OCI-LY1 (cell line): ENCODE measurements at regions not wholly inside any gene's neighbourhood (a gene's known extent, or its start where the extent isn't known, plus 50 kb on each side); places are given as distances from the start of the nearest gene placed in this dataset.

Source experiments
- H2AFZ ChIP-seq: fragments of 200-600 bp; sonication (generic), shearing (Covaris generic); 2 replicates; pipeline ENCODE4 v1.6.0; 2014; ENCODE audit warnings: antibody characterized with exemption, mild to moderate bottlenecking, low read length
- H3F3A ChIP-seq: fragments of 200-600 bp; sonication (generic), shearing (Covaris generic); 2 replicates; pipeline ENCODE4 v1.6.0; 2014; ENCODE audit warnings: mild to moderate bottlenecking, antibody characterized with exemption, low read length, moderate library complexity; ENCODE audit not compliant: insufficient read depth
- H3K27ac ChIP-seq: fragments of 200-600 bp; sonication (generic); 2 replicates; pipeline ENCODE4 v1.5.1; 2014; ENCODE audit warnings: low read length, mixed run types, mild to moderate bottlenecking, low read depth; ENCODE audit not compliant: poor library complexity, severe bottlenecking
- H3K27me3 ChIP-seq: fragments of 200-600 bp; sonication (generic); 2 replicates; pipeline ENCODE4 v1.6.0; 2014; ENCODE audit warnings: antibody characterized with exemption, mild to moderate bottlenecking, low read length, moderate library complexity; ENCODE audit not compliant: insufficient read depth
- H3K36me3 ChIP-seq: fragments of 200-600 bp; sonication (generic); 2 replicates; pipeline ENCODE4 v1.6.1; 2014; ENCODE audit warnings: mild to moderate bottlenecking, antibody characterized with exemption, low read length, moderate library complexity, mixed read lengths; ENCODE audit not compliant: insufficient read depth
- H3K4me1 ChIP-seq: fragments of 200-600 bp; sonication (generic); 2 replicates; pipeline ENCODE4 v1.5.1; 2014; ENCODE audit warnings: mild to moderate bottlenecking, low read length, moderate library complexity; ENCODE audit not compliant: insufficient read depth, severe bottlenecking
- H3K4me2 ChIP-seq: fragments of 200-600 bp; sonication (generic), shearing (Covaris generic); 2 replicates; pipeline ENCODE4 v1.6.1; 2014; ENCODE audit warnings: low read length
- H3K4me3 ChIP-seq: fragments of 200-600 bp; sonication (generic); 2 replicates; pipeline ENCODE4 v1.5.1; 2014; ENCODE audit warnings: low read length, low read depth, mild to moderate bottlenecking, mixed read lengths; ENCODE audit not compliant: poor library complexity, severe bottlenecking
- H3K79me2 ChIP-seq: fragments of 200-600 bp; shearing (Covaris generic); 2 replicates; pipeline ENCODE4 v1.6.1; 2016; ENCODE audit warnings: mixed run types, low read length, mixed read lengths; ENCODE audit not compliant: insufficient read depth
- H3K9ac ChIP-seq: fragments of 200-600 bp; sonication (generic), shearing (Covaris generic); 2 replicates; pipeline ENCODE4 v1.6.1; 2014; ENCODE audit warnings: mild to moderate bottlenecking, low read length, mixed read lengths
- H3K9me2 ChIP-seq: fragments of 200-600 bp; sonication (generic), shearing (Covaris generic); 2 replicates; pipeline ENCODE4 v1.6.1; 2014; ENCODE audit warnings: low read depth, mild to moderate bottlenecking, low read length, mixed read lengths
- H3K9me3 ChIP-seq: fragments of 200-600 bp; shearing (Covaris generic); 2 replicates; pipeline ENCODE4 v1.6.1; 2014; ENCODE audit warnings: low read length, mixed read lengths
- H4K20me1 ChIP-seq: fragments of 200-600 bp; sonication (generic), shearing (Covaris generic); 2 replicates; pipeline ENCODE4 v1.6.0; 2016; ENCODE audit warnings: mild to moderate bottlenecking, low read length; ENCODE audit not compliant: insufficient read depth
- EZH2 ChIP-seq: fragments of 200-600 bp; sonication (generic), shearing (Covaris generic); IDR thresholded peaks from 2 replicates; pipeline ENCODE4 v1.8.0; 2017; ENCODE audit warnings: borderline replicate concordance, mixed run types, mild to moderate bottlenecking, antibody characterized with exemption, low read length, moderate library complexity, mixed read lengths
- TF ChIP-seq, protein P1 (sequence below): fragments of 200-600 bp; sonication (generic), shearing (Covaris generic); IDR thresholded peaks from 2 replicates; pipeline ENCODE4 v1.5.1; 2017; ENCODE audit warnings: mild to moderate bottlenecking, antibody characterized with exemption, low read length, moderate library complexity, mixed read lengths

- Histone ChIP-seq H2AFZ (no peak overlapping the region), H4K20me1 (no peaks in the 10 kb centered on the region), H3F3A (no peaks in the 10 kb centered on the region), H3K9ac (no peak overlapping the region), H3K9me2 (no peaks in the 10 kb centered on the region), H3K27ac (no peak overlapping the region), H3K4me3 (no peak overlapping the region), H3K79me2 (no peaks in the 10 kb centered on the region), H3K36me3 (no peaks in the 10 kb centered on the region), H3K4me1 (no peaks in the 10 kb centered on the region), H3K9me3 (no peaks in the 10 kb centered on the region), H3K4me2 (no peak overlapping the region), H3K27me3 (no peaks in the 10 kb centered on the region)
- TF ChIP-seq, protein P1, sequence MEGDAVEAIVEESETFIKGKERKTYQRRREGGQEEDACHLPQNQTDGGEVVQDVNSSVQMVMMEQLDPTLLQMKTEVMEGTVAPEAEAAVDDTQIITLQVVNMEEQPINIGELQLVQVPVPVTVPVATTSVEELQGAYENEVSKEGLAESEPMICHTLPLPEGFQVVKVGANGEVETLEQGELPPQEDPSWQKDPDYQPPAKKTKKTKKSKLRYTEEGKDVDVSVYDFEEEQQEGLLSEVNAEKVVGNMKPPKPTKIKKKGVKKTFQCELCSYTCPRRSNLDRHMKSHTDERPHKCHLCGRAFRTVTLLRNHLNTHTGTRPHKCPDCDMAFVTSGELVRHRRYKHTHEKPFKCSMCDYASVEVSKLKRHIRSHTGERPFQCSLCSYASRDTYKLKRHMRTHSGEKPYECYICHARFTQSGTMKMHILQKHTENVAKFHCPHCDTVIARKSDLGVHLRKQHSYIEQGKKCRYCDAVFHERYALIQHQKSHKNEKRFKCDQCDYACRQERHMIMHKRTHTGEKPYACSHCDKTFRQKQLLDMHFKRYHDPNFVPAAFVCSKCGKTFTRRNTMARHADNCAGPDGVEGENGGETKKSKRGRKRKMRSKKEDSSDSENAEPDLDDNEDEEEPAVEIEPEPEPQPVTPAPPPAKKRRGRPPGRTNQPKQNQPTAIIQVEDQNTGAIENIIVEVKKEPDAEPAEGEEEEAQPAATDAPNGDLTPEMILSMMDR: no peak
- TF ChIP-seq EZH2: no peak
Observed at GRCh38 chr13:61812286-61812685, 396.6 kb upstream of the PCDH20 start.

DNA sequence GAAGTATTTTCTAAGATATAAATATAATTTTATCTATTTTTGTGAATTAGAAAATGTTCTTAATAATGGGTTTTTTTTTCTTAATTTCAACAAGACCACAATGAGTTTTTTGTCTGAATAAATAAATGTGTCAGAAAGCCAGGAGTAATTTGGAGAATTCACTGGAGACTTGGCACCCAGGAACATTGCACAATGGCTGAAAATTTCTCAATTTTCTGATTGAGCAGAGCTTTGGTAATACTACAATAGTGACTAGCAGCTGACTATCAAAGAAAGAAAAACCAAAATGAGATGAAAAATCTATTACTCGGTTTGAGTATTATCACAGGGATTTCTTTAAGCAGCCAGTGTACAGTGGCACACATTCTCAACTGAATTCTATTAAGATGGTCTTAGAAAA lies 394.4 kb upstream of the PCDH20 start:
- H2AFZ ChIP-seq: no peak overlapping the region
- H3K4me3 ChIP-seq: no peak overlapping the region
- H3K27me3 ChIP-seq: no peaks in the 10 kb centered on the region
- no peak overlapping the region for H3K27ac ChIP-seq
- no peaks in the 10 kb centered on the region for H3K4me1 ChIP-seq
- no peaks in the 10 kb centered on the region for H3K36me3 ChIP-seq
- H3F3A ChIP-seq: no peaks in the 10 kb centered on the region
- no peaks in the 10 kb centered on the region for H4K20me1 ChIP-seq
- no peak overlapping the region for H3K9ac ChIP-seq
- no peak overlapping the region for H3K4me2 ChIP-seq
- no peak for TF ChIP-seq EZH2
- TF ChIP-seq, protein P1: no peak
- H3K9me2 ChIP-seq: no peaks in the 10 kb centered on the region
- no peaks in the 10 kb centered on the region for H3K9me3 ChIP-seq
- H3K79me2 ChIP-seq: no peaks in the 10 kb centered on the region

GRCh38 chr13:61797397-61797796 lies 381.7 kb upstream of the PCDH20 start:
- no peaks in the 10 kb centered on the region for H3K79me2 ChIP-seq
- H3K4me1 ChIP-seq: no peaks in the 10 kb centered on the region
- no peaks in the 10 kb centered on the region for H3F3A ChIP-seq
- no peaks in the 10 kb centered on the region for H3K9me3 ChIP-seq
- no peak overlapping the region for H3K9ac ChIP-seq
- TF ChIP-seq EZH2: no peak
- TF ChIP-seq, protein P1: no peak
- H3K9me2 ChIP-seq: peaks cover 3% of the 10 kb centered on the region; the same call in 1 of the 2 replicates
- H3K27ac ChIP-seq: no peak overlapping the region
- H3K27me3 ChIP-seq: no peaks in the 10 kb centered on the region
- H4K20me1 ChIP-seq: no peaks in the 10 kb centered on the region
- H2AFZ ChIP-seq: no peak overlapping the region
- no peaks in the 10 kb centered on the region for H3K36me3 ChIP-seq
- no peak overlapping the region for H3K4me3 ChIP-seq
- no peak overlapping the region for H3K4me2 ChIP-seq
